HG02938 (cell line): ENCODE measurements at regions not wholly inside any gene's neighbourhood (a gene's known extent, or its start where the extent isn't known, plus 50 kb on each side); places are given as distances from the start of the nearest gene placed in this dataset.
"Not testable (repeated sequence)": the region's sequence is repeated elsewhere in the genome, so short reads cannot be mapped to it uniquely, and the experiment has no call there.

Experiments used
- ATAC-seq: cut with Tn5 transposase; IDR thresholded peaks from one replicate; pipeline ENCODE4 v1.9.1; 2021; ENCODE audit warnings: mild to moderate bottlenecking, moderate library complexity; ENCODE audit not compliant: unreplicated experiment

- ATAC-seq, result no peak
Measured at GRCh38 chr4:124839786-124840390, 127.4 kb upstream of the ANKRD50 start.

DNA sequence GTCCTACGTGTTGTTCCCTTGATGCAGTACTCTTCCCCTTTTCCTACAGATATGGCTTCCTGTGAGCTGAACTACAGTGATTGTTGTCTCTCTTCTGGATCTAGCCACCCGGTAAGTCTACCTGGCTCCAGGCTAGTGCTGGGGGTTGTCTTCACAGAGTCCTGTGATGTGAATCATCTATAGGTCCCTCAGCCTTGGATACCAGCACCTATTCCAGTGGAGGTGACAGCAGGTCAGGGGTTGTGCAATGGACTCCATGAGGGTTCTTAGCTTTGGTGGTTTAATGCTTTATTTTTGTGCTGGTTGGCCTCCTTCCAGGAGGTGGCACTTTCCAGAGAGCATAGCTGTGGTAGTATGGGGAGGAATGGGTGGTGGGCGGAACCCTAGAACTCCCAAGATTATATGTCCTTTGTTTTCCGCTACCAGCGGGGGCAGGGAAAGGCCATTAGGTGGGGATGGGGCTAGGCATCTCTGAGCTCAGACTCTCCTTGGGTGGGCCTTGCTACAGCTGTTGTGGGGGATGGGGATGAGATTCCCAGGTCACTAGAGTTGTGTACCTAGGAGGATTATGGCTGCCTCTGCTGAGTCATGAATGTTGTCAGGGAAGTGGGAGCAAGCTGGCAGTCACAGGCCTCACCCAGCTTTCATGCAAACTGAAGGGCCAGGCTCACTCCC is 121.4 kb upstream of the ANKRD50 start:
- ATAC-seq, result no peak

GRCh38 chr4:124828382-124828781 is 115.8 kb upstream of the ANKRD50 start:
- ATAC-seq, result no peak

DNA sequence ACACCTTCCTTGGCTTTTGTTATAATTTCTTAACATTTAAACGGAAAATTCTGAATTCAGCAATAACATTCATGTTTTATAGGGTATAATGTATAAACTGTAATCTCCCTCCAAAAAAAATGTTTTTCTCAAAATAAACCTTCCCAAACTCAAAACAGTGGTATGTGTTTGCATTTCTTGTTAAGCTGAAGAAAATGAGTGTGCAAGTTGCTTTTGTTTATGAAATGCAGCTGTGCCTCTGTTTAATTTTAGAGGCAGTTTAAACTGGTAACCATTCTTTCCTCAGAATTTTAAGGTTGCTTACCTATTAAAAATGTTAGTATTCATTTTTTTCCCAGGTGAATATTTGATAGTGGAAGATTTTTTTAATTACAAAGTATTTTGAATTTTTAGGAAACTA is 105.0 kb upstream of the ANKRD50 start:
- no peak for ATAC-seq

DNA sequence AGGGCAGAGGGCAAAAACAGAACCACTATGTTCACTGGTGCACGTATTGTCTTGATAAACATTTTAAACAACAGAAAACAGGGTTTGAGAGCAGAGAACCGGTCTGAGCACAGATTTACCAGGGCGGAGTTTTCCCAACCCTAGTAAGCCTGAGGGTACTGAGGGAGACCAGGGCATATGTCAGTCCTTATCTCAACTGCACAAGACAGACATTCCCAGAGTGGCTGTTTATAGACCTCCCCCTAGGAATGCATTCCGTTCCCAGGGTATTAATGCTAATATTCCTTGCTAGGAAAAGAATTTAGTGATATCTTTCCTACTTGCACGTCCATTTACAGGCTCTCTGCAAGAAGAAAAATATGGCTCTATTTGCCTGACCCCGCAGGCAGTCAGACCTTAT is 99.7 kb upstream of the ANKRD50 start:
- not testable (repeated sequence) for ATAC-seq

- ATAC-seq, result no peak
Measured at GRCh38 chr4:124810827-124811226, 98.3 kb upstream of the ANKRD50 start.

GRCh38 chr4:124807421-124807820 is 94.9 kb upstream of the ANKRD50 start:
- no peak for ATAC-seq

GRCh38 chr4:124806403-124806802 is 93.9 kb upstream of the ANKRD50 start:
- ATAC-seq, result no peak

GRCh38 chr4:124804584-124804983 is 92.1 kb upstream of the ANKRD50 start:
- peak; percentile 92 for ATAC-seq

DNA sequence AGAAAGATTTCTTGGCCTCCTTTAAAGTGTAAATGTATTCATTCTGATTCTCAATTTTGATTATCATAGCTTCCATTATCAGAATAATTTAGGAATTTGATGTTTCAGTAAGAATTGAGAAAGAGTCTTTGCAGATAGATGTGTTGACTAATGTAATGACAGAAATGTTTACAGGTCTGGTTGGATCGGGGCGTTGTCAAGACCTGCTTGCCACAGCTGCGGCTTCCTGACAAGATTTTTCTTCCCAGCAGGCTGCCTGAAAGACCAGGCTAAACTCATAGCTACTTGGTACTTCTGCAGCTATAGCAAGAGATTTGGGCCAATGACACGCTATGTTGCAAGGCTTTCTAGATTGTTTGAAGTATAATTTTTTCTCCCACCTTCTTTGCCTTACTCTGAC is 91.5 kb upstream of the ANKRD50 start:
- peak; percentile 3 for ATAC-seq

DNA sequence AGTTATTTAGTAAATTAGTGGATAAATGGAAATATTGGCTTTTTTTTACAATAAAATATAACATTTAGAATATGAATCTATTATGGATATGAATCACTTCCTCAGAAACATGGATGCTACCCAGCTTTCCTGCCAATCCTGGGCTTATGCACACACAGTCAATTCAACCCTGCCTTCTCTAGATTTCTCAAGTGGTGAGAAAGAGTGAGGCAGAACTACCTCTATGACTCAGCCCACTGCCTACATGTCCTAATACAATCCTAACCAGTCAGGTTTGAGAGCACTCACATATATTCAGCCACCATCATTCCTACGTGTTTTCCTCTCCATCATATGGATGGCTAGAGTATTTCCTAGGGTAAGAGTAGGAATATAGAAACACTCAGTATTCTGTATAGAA is 91.1 kb upstream of the ANKRD50 start:
- ATAC-seq, result peak; percentile 73

DNA sequence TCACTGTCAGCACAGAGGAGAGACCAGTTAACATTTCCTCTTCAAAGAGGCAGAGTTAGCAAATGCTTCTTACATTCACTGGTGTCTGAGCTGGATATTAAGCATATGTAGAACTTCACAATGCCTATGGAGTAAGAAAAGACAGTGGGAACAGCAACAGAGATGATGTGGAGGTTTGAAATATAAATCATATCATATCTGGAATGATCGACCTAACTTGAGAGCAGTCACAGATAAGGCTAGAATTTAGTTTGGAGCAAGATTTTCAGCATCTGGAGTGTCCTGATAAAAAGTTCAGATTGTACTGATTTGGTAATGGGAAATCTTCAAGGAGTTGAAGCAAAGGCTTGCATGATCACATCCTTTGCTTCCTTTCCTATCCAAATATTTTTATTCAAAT is 90.5 kb upstream of the ANKRD50 start:
- no peak for ATAC-seq

DNA sequence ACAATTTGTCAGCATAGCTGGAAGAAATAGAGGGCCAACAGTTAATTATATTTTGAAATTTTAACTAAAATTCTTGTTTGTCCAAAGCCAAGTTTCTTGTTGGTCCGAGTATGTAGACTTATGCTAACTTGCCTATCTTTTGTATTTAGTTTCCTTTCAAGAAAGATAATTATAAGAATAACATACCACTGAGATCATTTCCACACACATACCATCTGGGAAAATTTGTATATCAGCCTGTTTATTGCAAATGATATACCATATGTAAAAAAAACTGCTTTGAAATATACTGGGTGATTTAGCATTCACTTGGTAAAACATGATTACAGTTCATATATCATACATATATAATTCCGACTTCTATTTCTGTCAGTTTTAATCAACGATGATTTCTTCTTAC is 84.7 kb upstream of the ANKRD50 start:
- ATAC-seq, result no peak

DNA sequence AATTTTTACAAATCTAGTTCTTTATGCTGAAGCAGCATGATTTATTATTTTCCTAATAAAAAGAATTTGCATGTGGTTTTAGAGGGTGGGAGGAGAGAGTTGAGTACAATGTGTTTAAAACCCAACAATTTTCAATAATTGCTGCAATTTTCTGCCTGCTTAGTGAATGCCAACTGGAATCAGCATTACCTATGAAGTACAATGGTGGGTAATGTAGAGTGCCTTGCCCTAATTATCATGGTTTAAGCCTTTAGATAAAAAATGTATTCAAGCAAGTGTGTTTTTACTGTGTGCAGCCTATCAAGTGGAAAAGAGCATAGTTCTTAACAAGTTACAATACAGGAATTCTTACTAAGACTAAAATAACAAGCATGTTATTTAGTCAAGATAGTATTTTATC is 77.9 kb upstream of the ANKRD50 start:
- no peak for ATAC-seq

GRCh38 chr4:124786634-124787033 is 74.1 kb upstream of the ANKRD50 start:
- ATAC-seq, result no peak

DNA sequence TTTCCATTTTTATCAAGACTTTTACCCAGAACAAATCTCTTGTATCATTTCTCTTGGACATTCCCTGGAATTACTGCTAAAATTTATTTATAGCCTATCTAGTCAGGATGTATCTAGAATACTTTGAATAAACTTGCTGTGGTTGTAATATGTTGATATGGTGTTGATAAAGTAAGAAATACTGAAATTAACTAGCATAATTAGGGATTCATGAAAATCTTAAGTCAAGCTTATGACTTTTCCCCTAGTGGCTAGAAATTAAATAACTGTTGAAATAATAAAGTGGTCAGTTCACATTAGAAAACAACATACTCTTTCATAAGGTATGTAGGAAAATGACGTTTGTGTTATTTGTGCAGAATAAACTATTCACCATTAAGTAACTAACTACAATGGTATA is 73.1 kb upstream of the ANKRD50 start:
- ATAC-seq, result no peak

DNA sequence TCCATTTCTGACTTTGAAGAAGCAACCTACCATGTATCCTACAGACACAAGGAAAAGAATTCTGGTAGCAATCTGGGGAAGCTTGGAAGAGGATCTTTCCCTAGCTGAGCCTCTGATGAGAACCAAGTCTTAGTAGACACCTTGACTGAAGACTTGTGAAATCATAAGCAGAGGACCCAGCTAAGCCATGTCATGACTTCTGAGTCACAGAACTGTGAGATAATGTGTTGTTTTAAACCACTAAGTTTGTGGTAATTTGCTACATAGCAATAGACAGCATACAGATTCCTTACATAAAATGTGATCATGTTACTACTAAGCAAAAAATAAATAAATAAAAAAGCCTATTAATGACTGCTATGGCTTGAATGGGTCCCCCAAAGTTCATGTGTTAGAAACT is 71.3 kb upstream of the ANKRD50 start:
- ATAC-seq, result no peak

- ATAC-seq, result no peak
Measured at GRCh38 chr4:124777007-124777406, 64.5 kb upstream of the ANKRD50 start.

GRCh38 chr4:124768596-124769365 is 56.2 kb upstream of the ANKRD50 start:
- ATAC-seq, result no peak

GRCh38 chr4:124762956-124763355 is 50.4 kb upstream of the ANKRD50 start:
- no peak for ATAC-seq
